ENCODE measurements at regions not wholly inside any gene's neighbourhood (a gene's known extent, or its start where the extent isn't known, plus 50 kb on each side); places are given as distances from the start of the nearest gene placed in this dataset.
"Not testable (repeated sequence)": the region's sequence is repeated elsewhere in the genome, so short reads cannot be mapped to it uniquely, and the experiment has no call there.

DNA sequence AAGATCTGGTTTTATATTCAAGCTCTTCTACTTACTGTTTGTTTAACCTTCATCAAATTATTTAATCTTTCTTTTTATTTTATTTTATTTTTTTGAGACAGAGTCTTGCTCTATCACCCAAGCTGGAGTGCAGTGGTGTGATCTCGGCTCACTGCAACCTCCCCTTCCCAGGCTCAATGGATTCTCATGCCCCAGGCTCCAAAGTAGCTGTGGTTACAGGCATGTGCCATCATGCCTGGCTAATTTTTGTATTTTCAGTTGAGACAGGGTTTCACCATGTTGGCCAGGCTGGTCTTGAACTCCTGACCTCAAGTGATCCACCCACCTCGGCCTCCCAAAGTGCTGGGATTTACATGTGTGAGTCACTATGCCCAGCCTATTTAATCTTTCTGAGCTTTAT, 821.5 kb upstream of the ATXN7L3B start:
- TF ChIP-seq CTCF (IDR thresholded peaks at IDR 0.05; ENCODE audit: low read depth, low read length); POLR2A (IDR thresholded peaks at IDR 0.05; ENCODE audit: extremely low read depth, insufficient read length): not testable (repeated sequence)
- TF ChIP-seq, protein P1, sequence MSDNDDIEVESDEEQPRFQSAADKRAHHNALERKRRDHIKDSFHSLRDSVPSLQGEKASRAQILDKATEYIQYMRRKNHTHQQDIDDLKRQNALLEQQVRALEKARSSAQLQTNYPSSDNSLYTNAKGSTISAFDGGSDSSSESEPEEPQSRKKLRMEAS (IDR thresholded peaks at IDR 0.05; ENCODE audit: low read depth, low read length): not testable (repeated sequence)
